Mucosa of rectum (tissue), 2 donors: ENCODE measurements at regions not wholly inside any gene's neighbourhood (a gene's known extent, or its start where the extent isn't known, plus 50 kb on each side); places are given as distances from the start of the nearest gene placed in this dataset.

Experiments used
- H3K27ac ChIP-seq, 2 donors: one replicate each; pipeline ENCODE4 v1.7.0; 2013; ENCODE audit warnings: inconsistent platforms in 2 of 2, low read depth in 2 of 2, low read length in 2 of 2
- H3K27me3 ChIP-seq, 2 donors: one replicate each; pipeline ENCODE4 v1.7.0; 2013; ENCODE audit warnings: low read length in 2 of 2; ENCODE audit not compliant: control insufficient read depth in 2 of 2, insufficient read depth in 2 of 2
- H3K36me3 ChIP-seq, 2 donors: one replicate each; pipeline ENCODE4 v1.7.0; 2013; ENCODE audit warnings: low read length in 2 of 2; ENCODE audit not compliant: control insufficient read depth in 2 of 2, insufficient read depth in 2 of 2
- H3K4me1 ChIP-seq, 2 donors: one replicate each; pipeline ENCODE4 v1.7.0; 2013; ENCODE audit warnings: low read length in 2 of 2, mild to moderate bottlenecking in 1 of 2; ENCODE audit not compliant: control insufficient read depth in 2 of 2, insufficient read depth in 2 of 2
- H3K4me3 ChIP-seq, 2 donors: one replicate each; pipeline ENCODE4 v1.7.0; 2013; ENCODE audit warnings: low read length in 2 of 2
- H3K9ac ChIP-seq, 2 donors: one replicate each; pipeline ENCODE4 v1.7.0; 2013; ENCODE audit warnings: low read length in 2 of 2, low read depth in 1 of 2, mild to moderate bottlenecking in 1 of 2
- H3K9me3 ChIP-seq, 2 donors: one replicate each; pipeline ENCODE4 v1.7.0; 2013; ENCODE audit warnings: low read length in 2 of 2; ENCODE audit not compliant: control insufficient read depth in 2 of 2
- donor health status: healthy.
- donor health status: Normal muscosa, but diverticular disease.

GRCh38 chr18:72427721-72428120, 116.4 kb downstream of the CBLN2 start:
- no peak overlapping the region for H3K9ac ChIP-seq
- H3K36me3 ChIP-seq: no peaks in the 10 kb centered on the region
- H3K4me3 ChIP-seq: no peak overlapping the region
- H3K27ac ChIP-seq: no peak overlapping the region
- no peaks in the 10 kb centered on the region for H3K9me3 ChIP-seq
- no peaks in the 10 kb centered on the region for H3K4me1 ChIP-seq
- no peaks in the 10 kb centered on the region for H3K27me3 ChIP-seq

DNA sequence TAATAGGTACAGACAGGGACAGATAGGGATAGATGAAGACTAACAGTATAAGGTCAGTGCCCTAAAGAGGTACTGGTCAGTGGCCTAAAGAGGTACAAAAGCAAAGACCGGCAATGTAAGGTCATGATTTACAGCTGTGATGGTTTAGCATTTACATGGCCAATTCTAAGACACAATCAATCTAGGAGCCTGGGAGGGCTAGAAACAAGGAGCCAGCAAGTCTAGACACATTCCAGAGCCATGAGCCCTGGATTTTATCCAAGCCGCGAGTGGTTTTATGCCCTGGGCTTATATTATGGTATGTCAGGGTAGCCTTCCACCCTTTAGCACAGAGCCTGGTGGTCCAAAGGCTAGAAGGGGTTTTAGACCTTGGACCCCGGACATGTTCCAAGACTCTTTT, 124.2 kb downstream of the CBLN2 start:
- Histone ChIP-seq H3K9ac (no peak overlapping the region), H3K36me3 (no peaks in the 10 kb centered on the region), H3K4me1 (no peaks in the 10 kb centered on the region), H3K27me3 (no peaks in the 10 kb centered on the region), H3K4me3 (no peak overlapping the region), H3K9me3 (no peaks in the 10 kb centered on the region), H3K27ac (no peak overlapping the region)

- no peaks in the 10 kb centered on the region for H3K9me3 ChIP-seq
- no peak overlapping the region for H3K9ac ChIP-seq
- no peak overlapping the region for H3K4me3 ChIP-seq
- H3K27ac ChIP-seq: no peak overlapping the region
- H3K4me1 ChIP-seq: no peaks in the 10 kb centered on the region
- H3K27me3 ChIP-seq: no peaks in the 10 kb centered on the region
- no peaks in the 10 kb centered on the region for H3K36me3 ChIP-seq
These were observed 131.2 kb downstream of the CBLN2 start for GRCh38 chr18:72412927-72413326.

DNA sequence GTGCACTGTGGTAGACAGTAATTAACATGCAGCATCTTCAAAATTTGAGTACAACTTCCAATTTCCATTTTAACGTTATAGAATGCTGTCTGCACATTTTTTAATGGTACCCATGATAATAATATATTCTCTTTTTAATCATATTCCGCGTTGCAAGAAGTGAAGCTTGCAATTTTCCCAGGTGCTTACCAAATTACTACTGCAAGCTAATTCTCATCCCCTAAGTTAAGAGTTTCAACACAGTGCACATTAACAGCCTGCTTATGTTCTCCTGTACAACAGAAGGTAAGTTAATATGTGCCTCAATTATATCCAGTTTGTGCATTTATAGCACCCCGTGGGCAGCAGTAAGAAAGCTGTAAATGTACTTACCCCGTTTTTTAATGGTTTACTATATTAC, 132.9 kb downstream of the CBLN2 start:
- no peaks in the 10 kb centered on the region for H3K4me1 ChIP-seq
- no peak overlapping the region for H3K27ac ChIP-seq
- no peak overlapping the region for H3K4me3 ChIP-seq
- H3K9ac ChIP-seq: no peak overlapping the region
- no peaks in the 10 kb centered on the region for H3K9me3 ChIP-seq
- no peaks in the 10 kb centered on the region for H3K36me3 ChIP-seq
- no peaks in the 10 kb centered on the region for H3K27me3 ChIP-seq

DNA sequence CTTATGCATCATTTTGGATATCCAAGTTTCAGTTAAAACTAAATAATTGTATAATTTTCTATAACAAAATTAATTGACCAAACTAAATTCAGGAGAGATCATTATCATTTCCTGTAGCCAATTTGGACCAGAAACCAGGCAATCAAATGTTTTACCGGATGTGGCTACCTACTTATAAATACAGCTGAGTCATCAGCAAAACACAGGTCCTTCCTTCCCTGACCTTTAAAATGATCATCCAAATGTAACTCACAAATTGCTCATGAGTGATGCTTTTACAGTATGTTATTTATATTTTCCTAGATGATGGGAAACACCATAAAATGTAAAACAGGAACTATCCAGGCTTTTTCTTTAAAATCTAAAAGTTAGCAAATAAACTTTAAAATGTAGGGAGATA, 133.7 kb downstream of the CBLN2 start:
- Histone ChIP-seq H3K36me3 (no peaks in the 10 kb centered on the region), H3K9me3 (no peaks in the 10 kb centered on the region), H3K4me1 (no peaks in the 10 kb centered on the region), H3K9ac (no peak overlapping the region), H3K4me3 (no peak overlapping the region), H3K27ac (no peak overlapping the region), H3K27me3 (no peaks in the 10 kb centered on the region)

DNA sequence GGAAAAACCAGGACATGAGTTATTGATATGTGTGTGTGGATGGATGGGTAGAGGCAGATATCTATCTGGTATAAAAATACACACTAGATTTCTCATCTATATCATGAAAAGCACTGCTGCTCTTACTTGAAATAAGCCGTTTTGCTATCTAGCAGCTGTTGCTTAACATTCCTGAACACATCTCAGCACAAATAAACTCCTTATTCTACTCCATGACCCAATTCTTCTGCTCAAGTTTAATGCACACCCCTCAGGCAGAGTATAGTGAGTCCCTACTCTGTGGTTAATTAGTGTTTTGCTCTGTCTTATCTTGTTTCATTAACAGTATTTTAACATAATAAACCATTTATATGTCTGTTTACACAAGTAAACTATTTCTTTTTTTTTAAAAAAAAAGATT, 134.2 kb downstream of the CBLN2 start:
- no peaks in the 10 kb centered on the region for H3K36me3 ChIP-seq
- no peaks in the 10 kb centered on the region for H3K4me1 ChIP-seq
- no peaks in the 10 kb centered on the region for H3K9me3 ChIP-seq
- H3K27ac ChIP-seq: no peak overlapping the region
- H3K4me3 ChIP-seq: no peak overlapping the region
- H3K27me3 ChIP-seq: no peaks in the 10 kb centered on the region
- no peak overlapping the region for H3K9ac ChIP-seq

- Histone ChIP-seq H3K9me3 (no peaks in the 10 kb centered on the region), H3K36me3 (no peaks in the 10 kb centered on the region), H3K27me3 (no peaks in the 10 kb centered on the region)
These were observed 137.1 kb downstream of the CBLN2 start for GRCh38 chr18:72407048-72407447.

DNA sequence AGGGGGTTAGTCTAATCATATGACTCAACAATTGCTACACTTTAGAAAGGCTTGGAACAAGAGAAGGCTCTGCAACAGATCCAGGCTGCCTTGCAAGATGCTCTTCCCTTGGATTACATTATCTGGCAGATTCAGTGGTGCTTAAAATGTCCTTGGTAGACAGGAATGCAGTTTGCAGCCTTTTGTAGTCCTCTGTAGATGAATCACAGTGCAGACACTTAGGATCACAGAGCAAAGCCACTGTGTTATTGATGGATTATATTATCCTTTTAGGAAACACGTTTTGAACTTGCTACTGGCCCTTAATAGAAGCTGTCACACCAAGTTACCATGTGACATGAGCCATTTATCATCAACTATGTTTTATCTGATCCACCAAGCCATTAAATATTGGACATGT, 152.2 kb downstream of the CBLN2 start:
- Histone ChIP-seq H3K27me3 (no peaks in the 10 kb centered on the region), H3K9me3 (no peaks in the 10 kb centered on the region), H3K4me1 (no peaks in the 10 kb centered on the region), H3K36me3 (no peaks in the 10 kb centered on the region), H3K4me3 (no peak overlapping the region), H3K9ac (no peak overlapping the region), H3K27ac (no peak overlapping the region)

More at GRCh38 chr18:72407048-72407447, 137.1 kb downstream of the CBLN2 start:
- Histone ChIP-seq H3K4me3 (no peak overlapping the region), H3K9ac (no peak overlapping the region), H3K4me1 (no peaks in the 10 kb centered on the region), H3K27ac (no peak overlapping the region)

- no peaks in the 10 kb centered on the region for H3K4me1 ChIP-seq
- no peak overlapping the region for H3K9ac ChIP-seq
- no peaks in the 10 kb centered on the region for H3K9me3 ChIP-seq
- no peak overlapping the region for H3K4me3 ChIP-seq
- H3K27ac ChIP-seq: no peak overlapping the region
- H3K36me3 ChIP-seq: no peaks in the 10 kb centered on the region
- H3K27me3 ChIP-seq: no peaks in the 10 kb centered on the region
These were observed 152.7 kb downstream of the CBLN2 start for GRCh38 chr18:72391427-72391826.

GRCh38 chr18:72378016-72378415, 166.1 kb downstream of the CBLN2 start:
- no peaks in the 10 kb centered on the region for H3K27me3 ChIP-seq
- H3K9me3 ChIP-seq: no peaks in the 10 kb centered on the region
- no peaks in the 10 kb centered on the region for H3K36me3 ChIP-seq
- no peaks in the 10 kb centered on the region for H3K4me1 ChIP-seq
- no peak overlapping the region for H3K27ac ChIP-seq
- no peak overlapping the region for H3K9ac ChIP-seq
- no peak overlapping the region for H3K4me3 ChIP-seq

DNA sequence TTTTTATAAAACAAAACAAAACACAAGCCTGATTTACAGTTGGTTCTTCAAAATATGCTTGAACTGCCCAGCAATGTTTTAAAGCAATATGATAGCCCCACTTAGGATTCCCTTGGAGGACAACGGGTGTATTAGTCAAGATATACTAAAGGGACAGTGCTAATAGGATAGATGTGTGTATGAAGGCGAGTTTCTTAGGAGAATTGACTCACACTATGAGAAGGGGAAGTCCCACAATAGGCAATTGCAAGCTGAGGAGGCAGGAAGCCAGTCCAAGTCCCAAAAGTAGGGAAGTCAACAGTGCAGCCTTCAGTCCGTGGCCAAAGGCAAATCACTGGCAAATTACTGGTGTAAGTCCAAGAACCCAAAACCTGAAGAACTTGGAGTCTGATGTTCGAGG, 167.9 kb downstream of the CBLN2 start:
- no peak overlapping the region for H3K27ac ChIP-seq
- H3K36me3 ChIP-seq: no peaks in the 10 kb centered on the region
- H3K4me3 ChIP-seq: no peak overlapping the region
- H3K9ac ChIP-seq: no peak overlapping the region
- no peaks in the 10 kb centered on the region for H3K4me1 ChIP-seq
- no peaks in the 10 kb centered on the region for H3K9me3 ChIP-seq
- H3K27me3 ChIP-seq: no peaks in the 10 kb centered on the region
